ENCODE measurements at regions not wholly inside any gene's neighbourhood (a gene's known extent, or its start where the extent isn't known, plus 50 kb on each side); places are given as distances from the start of the nearest gene placed in this dataset.

- TF ChIP-seq EP300 (IDR thresholded peaks at IDR 0.05) (no peak), CTCF (IDR thresholded peaks at IDR 0.05) (no peak)
Observed at GRCh38 chr13:33515146-33515545, 229.6 kb upstream of the STARD13 start.
